GM19467 (cell line): ENCODE measurements at regions not wholly inside any gene's neighbourhood (a gene's known extent, or its start where the extent isn't known, plus 50 kb on each side); places are given as distances from the start of the nearest gene placed in this dataset.

ENCODE experiments used
- ATAC-seq: cut with Tn5 transposase; IDR thresholded peaks from one replicate; pipeline ENCODE4 v1.9.1; 2021; ENCODE audit warnings: mild to moderate bottlenecking, moderate library complexity; ENCODE audit not compliant: unreplicated experiment

DNA sequence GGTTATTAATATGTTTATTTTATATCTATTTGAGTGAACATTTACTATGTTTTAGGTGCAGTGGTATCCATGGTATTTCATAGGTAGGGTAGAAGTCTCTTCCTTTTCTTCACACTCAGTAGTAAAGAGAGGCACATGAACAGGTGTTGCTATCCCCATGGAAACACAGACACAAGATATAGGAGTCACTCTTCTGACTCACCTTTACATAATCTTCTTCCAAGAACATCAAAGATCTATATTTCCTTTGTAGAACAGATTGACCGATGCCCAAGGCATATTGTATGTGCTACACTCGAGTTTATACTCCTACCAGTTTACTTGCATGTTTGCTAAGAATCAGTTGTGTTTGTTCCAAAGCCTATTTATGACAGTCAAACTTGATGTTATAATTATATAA lies 1997.4 kb downstream of the C4orf33 start:
- ATAC-seq: no peak

DNA sequence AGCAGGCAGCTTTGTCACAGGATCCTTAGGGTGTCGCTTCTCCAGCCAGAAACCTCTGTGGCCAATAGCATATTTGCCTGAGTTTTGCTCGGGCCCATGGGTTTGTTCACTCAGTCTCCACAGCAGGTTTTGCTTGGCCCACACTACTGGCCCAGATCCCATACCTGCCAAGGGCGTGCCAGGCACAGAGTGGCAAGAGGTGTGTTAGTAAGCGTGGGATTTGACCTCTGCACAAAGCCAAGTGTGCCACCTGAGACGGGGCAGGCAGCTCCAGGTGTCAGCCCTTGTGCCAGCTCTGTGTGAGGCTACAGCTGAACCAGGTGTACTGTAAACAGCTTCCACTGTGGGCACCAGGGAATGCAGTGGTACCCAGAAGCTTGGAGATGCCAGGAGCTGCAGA lies 2003.0 kb downstream of the C4orf33 start:
- ATAC-seq: no peak

DNA sequence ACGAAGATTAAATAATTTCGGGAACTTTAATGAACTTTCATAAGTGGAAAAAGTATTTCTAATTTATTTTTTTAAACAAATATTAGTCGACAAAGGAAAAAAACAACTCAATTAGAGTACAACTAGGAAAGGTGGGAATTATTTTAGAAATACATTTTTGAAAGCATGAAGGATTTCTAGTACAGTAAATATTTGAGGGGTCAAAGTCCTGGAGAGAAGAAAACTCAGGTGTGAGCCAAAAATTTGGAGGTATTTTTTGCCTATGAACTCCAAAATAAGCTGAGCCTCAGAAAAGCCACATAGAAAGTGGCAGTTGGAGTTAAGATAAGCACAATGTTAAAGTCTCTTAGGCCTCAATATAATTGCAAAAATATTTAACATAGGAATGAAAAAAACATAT lies 2017.3 kb downstream of the C4orf33 start:
- ATAC-seq: no peak

DNA sequence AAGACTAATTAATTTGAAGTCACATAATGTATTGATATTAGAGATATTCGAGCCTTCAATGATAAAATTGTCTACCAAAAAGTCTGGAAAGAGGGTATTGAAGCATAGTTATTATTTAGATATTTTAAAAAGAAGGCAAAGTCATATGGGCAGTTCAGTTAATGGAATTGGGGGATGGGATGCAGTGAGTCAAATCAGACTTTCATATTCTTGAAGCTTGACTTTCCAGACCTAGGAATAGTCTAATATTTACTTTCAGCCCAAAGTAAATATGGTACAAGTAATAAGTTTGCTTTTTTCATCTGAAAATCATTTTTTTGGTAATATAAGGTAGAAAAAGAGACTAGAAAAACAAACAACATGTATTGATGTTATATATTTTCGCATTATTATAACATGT lies 2017.8 kb downstream of the C4orf33 start:
- ATAC-seq: no peak

DNA sequence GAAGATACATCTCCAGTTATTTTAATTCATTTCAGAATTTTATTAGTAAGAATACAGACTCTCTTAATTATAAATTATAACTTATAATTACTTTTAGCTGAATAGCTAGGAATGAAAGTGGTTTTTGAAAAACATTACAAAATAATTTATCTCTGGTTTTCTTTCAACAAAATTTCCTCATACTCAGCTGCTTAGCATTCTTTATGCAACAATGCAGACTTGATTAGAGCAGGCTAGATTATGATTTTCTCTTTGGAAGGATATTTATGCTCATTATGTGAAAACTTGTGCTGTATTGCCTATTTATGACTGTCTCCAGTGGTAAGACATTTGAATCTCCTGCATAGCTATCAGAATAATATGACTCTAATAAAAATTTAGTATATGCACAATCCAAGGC lies 2023.7 kb downstream of the C4orf33 start:
- no peak for ATAC-seq

GRCh38 chr4:131137196-131137595 lies 2011.9 kb upstream of the PCDH10 start:
- ATAC-seq: no peak

DNA sequence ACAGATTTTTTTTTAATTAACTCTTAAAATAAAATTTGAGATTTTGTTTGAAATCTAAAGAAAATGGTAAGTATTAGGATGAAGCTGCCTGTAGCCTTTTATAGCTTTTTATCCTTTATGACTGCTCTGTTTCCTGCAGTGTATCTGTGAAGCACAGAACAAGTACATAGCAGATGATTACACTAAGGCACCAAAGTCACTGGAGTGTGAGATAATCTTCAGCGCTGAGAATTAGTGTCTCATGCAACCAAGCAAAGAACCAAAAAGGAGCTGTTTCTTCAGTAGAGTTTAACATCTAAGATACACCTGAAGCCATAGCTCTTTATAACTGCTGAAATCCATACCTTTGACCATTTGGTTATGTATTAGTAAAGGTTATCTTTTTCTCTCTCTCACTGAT lies 1989.8 kb upstream of the PCDH10 start:
- no peak for ATAC-seq

DNA sequence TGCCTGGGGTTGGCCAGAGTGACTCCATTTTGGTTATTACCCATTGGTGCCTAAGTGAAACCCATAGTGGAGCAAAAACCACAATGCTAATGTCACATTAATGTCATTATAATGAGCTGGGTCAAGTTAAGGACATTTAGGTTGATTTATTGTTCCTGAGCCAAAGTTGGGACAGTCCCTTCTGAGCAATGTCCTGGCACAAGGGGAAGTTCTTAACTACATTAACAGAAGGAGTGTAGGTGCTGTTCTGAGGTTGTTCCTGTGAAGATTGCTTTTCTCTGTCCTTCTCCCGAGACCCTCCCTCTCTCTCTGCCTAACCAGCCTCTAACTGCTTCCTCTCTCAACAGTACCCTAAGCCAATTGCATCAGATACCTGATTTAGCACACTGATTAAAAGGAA lies 1956.8 kb upstream of the PCDH10 start:
- ATAC-seq: no peak

DNA sequence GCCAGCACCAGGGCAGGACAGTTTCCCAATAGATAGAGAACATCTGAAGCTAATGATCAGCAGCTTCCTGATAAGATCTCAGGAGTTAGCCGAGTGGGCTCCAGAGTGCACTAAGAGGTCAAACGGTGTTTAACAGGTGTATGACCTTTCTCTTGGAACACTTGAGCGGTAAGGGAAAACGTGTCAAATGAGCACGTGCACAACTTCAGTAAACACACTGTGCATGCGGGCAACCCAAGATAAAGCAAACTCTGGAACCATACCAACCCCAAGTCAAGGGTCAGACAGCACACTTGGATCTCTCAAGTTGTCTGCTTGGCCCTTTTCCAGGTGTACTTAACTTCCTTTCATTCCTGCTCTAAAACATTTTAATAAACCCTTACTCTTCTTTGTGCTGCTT lies 1941.5 kb upstream of the PCDH10 start:
- no peak for ATAC-seq

DNA sequence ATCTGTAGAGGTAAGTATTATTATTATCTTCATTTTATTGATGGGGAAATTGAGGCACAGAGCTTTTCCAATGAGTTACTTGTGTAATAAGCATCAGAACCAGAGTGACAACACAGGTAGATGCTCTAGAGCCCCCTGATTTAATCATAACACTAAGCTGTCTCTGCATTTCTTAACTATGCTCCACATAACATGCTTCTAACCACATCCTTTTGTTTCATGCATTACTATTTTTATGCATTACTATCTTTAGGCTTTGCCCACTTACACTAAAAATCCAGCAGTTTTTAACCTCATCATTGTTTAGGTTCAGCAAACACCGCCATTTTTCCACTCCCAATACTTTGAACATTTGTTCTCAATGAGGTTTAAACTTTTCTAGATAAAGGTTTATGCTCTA lies 1900.8 kb upstream of the PCDH10 start:
- no peak for ATAC-seq

DNA sequence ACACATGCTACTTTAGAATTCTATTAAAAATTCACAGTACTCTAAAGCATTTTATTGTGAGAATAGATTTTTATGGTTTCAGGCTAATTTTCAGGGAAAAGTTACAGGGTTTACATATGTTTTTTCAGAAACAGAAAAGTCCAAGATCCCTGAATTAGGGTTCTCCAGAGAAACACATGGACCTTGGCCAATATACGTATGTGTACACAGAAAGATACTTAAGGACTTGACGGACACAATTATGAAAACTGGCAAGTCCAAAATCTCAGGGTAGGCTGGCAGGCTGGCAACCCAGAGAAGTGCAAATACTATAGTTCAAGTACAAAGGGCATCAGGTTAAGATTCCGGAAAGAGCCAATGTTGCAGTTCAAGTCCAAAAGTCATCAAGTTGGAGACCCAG lies 1897.8 kb upstream of the PCDH10 start:
- no peak for ATAC-seq

GRCh38 chr4:131257241-131257640 lies 1891.9 kb upstream of the PCDH10 start:
- no peak for ATAC-seq

GRCh38 chr4:131258361-131258760 lies 1890.7 kb upstream of the PCDH10 start:
- no peak for ATAC-seq

DNA sequence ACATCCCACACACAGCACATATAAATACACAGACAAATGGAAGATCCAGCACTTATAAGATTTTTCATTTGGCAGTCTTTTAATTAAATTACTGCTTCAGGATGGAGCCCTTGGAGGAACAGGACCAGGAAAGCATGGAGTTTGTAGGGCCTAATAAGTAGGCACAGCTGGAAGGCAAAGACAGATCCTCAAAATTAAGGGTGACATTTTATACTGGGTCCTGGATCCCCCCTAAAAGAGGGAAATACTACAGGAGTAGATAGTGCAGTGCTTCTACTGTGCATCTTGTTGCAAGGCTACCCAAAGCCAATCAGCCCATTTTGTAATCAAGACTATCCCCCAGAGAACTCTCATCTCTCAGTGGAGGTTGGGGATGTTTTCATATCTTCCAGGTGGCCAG lies 1860.7 kb upstream of the PCDH10 start:
- no peak for ATAC-seq

DNA sequence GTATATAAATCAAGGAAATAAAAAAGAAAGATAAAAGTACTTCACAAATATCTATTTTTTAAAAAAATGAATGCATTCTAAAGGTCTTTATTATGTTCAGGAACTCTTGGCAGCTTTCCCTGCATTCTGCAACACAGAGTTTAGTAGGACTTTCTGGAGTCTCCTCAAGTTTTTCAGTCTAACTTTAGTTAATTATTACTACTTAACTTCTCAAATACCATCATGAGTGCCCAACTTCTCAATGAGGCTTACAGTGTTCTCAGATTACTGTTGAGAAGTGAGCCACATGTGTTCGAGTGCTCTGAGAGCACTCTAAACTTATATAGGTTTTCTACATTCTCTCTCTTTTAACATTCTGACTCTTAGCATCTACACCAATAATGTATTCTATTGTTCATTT lies 1852.9 kb upstream of the PCDH10 start:
- ATAC-seq: no peak

DNA sequence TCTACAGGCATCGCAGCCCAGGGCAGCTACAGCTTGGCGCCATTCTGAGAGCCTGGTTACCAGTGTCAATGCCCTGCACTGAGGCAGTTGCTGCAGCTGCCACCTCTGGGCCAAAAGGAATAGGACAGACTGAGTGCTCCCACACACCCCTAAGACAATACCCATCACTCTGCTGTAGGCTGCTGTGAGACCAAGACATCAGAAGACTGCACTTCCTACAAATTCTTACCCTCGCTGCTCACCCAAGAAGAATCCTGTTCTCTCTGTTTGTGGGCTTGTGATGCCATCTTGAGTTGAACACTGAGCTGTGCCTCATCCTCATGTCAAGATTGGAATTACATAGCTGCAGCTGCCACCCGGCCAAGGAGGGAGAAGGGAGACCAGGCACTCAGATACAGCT lies 1847.0 kb upstream of the PCDH10 start:
- no peak for ATAC-seq

GRCh38 chr4:131304686-131305085 lies 1844.4 kb upstream of the PCDH10 start:
- ATAC-seq: no peak

DNA sequence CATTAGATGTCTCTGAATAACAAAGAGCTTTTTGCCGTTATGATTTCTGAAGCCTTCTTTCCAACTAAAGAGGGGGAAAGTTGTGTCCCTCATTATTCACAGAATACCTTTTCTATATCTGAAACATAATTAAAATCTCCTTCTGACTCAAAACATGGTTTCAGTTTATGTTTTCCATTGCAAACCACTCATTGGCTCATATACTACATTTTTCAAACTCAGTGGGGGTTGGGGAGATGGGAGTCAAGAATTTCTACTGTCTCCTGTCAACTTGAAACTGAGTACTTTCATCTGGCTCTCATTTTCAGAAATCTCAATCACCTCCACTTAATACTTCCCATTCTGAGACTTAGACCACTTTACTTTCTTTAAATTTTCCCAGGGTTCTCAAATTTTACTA lies 1839.5 kb upstream of the PCDH10 start:
- no peak for ATAC-seq

DNA sequence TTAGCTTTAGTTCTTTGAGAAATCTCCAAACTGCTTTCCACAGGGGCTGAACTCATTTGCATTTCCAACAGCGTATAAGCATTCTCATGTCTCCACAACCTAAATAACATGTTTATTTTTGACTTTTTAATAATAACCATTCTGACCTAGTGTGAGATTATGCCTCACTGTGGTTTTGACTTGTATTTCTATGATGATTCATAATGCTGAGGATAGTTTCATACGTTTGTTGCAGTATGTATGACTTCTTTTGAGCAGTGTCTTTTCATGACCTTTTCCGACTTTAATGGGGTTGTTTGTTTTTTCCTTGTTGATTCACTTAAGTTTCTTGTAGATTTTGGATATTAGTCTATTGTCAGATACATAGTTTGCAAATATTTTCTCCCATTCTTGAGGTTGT lies 1833.0 kb upstream of the PCDH10 start:
- no peak for ATAC-seq

DNA sequence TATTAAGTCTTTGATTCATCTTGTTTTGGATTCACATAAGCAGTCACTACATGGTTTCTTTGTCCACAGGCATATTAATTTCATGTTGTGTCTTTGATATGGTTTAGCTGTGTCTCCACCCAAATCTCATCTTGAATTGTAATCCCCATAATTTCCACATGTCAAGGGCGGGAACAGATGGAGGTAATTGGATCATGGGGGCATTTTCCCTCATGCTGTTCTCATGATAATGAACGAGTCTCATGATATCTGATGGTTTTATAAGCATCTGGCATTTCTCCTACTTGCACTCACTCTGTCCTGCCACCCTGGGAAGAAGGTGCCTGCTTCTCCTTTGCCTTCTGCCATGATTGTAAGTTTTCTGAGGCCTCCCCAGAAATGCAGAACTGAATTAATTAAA lies 1811.2 kb upstream of the PCDH10 start:
- ATAC-seq: no peak

GRCh38 chr4:131339137-131339536 lies 1810.0 kb upstream of the PCDH10 start:
- ATAC-seq: no peak

DNA sequence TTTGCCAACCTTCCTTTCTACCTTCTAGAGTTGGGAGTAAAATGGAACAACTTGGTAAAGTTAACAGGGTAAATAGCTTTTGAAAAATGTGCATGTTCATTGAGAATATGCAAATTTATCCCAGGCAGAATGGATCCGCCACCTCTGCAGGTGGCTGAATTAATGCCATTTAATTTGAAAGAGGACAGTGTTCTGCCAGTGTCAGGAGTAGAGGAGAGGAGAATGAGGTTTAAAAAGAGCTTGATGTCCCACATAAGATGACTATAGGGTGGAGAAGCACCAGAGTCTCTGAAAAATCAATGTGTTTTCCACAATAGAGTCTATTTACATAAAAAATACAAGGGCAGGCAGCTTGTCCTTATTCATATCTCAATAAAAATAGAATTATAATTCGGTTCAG lies 1804.3 kb upstream of the PCDH10 start:
- no peak for ATAC-seq

DNA sequence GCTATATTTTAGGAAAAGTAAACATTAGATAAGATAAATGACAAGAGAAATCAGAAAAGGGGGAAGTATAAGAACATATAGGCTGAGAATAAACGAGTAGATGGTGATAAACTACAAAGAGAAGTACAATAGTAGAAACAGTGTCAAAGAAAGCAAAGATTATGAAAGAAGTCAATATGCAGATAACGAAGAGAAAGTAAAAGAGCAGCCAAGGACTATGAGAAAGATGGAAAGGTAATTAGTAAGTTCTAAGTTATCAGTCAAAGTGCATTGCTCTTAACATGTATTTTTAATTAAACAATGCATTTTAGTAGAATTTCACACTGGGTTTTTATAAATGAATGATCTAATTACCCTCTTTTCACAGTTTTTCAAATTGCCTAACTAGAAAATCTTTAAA lies 1801.3 kb upstream of the PCDH10 start:
- no peak for ATAC-seq

- no peak for ATAC-seq
These were observed 1800.8 kb upstream of the PCDH10 start for GRCh38 chr4:131348263-131348662.
